Spleen (tissue), 7 donors: ENCODE measurements at regions not wholly inside any gene's neighbourhood (a gene's known extent, or its start where the extent isn't known, plus 50 kb on each side); places are given as distances from the start of the nearest gene placed in this dataset.

Experiments
- POLR2A ChIP-seq, 3 donors: fragments of 450-650 bp; IDR thresholded peaks; one replicate each; pipeline ENCODE4 v1.5.1; 2017; ENCODE audit warnings: antibody characterized with exemption in 3 of 3, mild to moderate bottlenecking in 1 of 3
- POLR2AphosphoS5 ChIP-seq, 3 donors: sonication (generic); formaldehyde crosslinking; IDR thresholded peaks; one replicate each; pipeline ENCODE4 v1.5.1; 2017; ENCODE audit warnings: antibody characterized with exemption in 3 of 3
- TF ChIP-seq, protein P1 (sequence below), 11 experiments: fragments of 200-600 bp in 7 of 11; fragments of 450-650 bp in 4 of 11; sonication (generic) in 4 of 11; IDR thresholded peaks in 8 of 11; conservative IDR thresholded peaks in 3 of 11; 1 replicate in 7 of 11; 2 replicates in 4 of 11; pipeline versions ENCODE4 v1.4.0 to v1.8.0; 2016 to 2021; ENCODE audit warnings: antibody characterized with exemption in 11 of 11, inconsistent platforms in 4 of 11, mild to moderate bottlenecking in 1 of 11
- donor health status: DM: no; HTN: no; CAD: no; lungs with moderate emphysema.
- donor health status: DM: no; HTN: no; CAD: no.
- donor health status: DM: no; HTN: no; CAD: no.

DNA sequence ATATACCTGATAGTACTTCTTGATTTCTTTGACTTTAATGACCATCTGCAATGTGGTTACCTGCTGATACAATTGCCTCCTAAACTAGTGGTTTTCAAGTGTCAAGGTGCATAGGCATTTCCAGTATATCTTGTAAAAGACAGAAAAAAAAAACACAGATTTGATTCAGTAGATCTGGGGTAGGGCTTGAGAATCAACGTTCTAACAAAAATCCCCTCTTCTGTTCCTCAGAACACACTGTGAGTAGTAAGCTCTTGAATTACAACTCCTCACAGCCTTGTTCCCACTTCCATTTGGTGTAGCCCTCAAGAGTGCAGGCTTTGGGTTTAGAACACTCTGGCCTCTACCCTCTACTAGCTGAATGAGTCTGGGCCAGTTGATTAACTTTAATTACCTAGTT is 78.0 kb upstream of the CTSC start:
- TF ChIP-seq, protein P1, sequence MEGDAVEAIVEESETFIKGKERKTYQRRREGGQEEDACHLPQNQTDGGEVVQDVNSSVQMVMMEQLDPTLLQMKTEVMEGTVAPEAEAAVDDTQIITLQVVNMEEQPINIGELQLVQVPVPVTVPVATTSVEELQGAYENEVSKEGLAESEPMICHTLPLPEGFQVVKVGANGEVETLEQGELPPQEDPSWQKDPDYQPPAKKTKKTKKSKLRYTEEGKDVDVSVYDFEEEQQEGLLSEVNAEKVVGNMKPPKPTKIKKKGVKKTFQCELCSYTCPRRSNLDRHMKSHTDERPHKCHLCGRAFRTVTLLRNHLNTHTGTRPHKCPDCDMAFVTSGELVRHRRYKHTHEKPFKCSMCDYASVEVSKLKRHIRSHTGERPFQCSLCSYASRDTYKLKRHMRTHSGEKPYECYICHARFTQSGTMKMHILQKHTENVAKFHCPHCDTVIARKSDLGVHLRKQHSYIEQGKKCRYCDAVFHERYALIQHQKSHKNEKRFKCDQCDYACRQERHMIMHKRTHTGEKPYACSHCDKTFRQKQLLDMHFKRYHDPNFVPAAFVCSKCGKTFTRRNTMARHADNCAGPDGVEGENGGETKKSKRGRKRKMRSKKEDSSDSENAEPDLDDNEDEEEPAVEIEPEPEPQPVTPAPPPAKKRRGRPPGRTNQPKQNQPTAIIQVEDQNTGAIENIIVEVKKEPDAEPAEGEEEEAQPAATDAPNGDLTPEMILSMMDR (IDR thresholded peaks at IDR 0.05 in 8 of 11, conservative IDR thresholded peaks at IDR 0.05 in 3 of 11), result no peak
- TF ChIP-seq POLR2AphosphoS5 (IDR thresholded peaks at IDR 0.05) (no peak), POLR2A (IDR thresholded peaks at IDR 0.05) (no peak)
